Prostate gland (tissue), 2 donors: ENCODE measurements at regions not wholly inside any gene's neighbourhood (a gene's known extent, or its start where the extent isn't known, plus 50 kb on each side); places are given as distances from the start of the nearest gene placed in this dataset.

ENCODE experiments used
- POLR2A ChIP-seq: fragments of 450-650 bp; IDR thresholded peaks from one replicate; pipeline ENCODE4 v1.6.1; 2016; ENCODE audit warnings: antibody characterized with exemption, mild to moderate bottlenecking
- POLR2AphosphoS5 ChIP-seq: sonication (generic); formaldehyde crosslinking; IDR thresholded peaks from one replicate; pipeline ENCODE4 v1.6.1; 2017; ENCODE audit warnings: antibody characterized with exemption
- TF ChIP-seq, protein P1 (sequence below), 4 experiments: fragments of 200-600 bp in 2 of 4; fragments of 450-650 bp in 2 of 4; sonication (generic) in 2 of 4; IDR thresholded peaks; 1 replicate in 3 of 4; 2 replicates in 1 of 4; pipeline ENCODE4 v1.5.1; 2016 to 2019; ENCODE audit warnings: antibody characterized with exemption in 4 of 4, mild to moderate bottlenecking in 2 of 4, moderate library complexity in 2 of 4

GRCh38 chr3:103600844-103601243 is 1166.0 kb downstream of the ZPLD1 start:
- TF ChIP-seq, protein P1, sequence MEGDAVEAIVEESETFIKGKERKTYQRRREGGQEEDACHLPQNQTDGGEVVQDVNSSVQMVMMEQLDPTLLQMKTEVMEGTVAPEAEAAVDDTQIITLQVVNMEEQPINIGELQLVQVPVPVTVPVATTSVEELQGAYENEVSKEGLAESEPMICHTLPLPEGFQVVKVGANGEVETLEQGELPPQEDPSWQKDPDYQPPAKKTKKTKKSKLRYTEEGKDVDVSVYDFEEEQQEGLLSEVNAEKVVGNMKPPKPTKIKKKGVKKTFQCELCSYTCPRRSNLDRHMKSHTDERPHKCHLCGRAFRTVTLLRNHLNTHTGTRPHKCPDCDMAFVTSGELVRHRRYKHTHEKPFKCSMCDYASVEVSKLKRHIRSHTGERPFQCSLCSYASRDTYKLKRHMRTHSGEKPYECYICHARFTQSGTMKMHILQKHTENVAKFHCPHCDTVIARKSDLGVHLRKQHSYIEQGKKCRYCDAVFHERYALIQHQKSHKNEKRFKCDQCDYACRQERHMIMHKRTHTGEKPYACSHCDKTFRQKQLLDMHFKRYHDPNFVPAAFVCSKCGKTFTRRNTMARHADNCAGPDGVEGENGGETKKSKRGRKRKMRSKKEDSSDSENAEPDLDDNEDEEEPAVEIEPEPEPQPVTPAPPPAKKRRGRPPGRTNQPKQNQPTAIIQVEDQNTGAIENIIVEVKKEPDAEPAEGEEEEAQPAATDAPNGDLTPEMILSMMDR (IDR thresholded peaks at IDR 0.05): no peak
- TF ChIP-seq POLR2AphosphoS5 (no peak), POLR2A (no peak)
